IPS-NIHi7 (cell line): ENCODE measurements at regions not wholly inside any gene's neighbourhood (a gene's known extent, or its start where the extent isn't known, plus 50 kb on each side); places are given as distances from the start of the nearest gene placed in this dataset.
"Not testable (repeated sequence)": the region's sequence is repeated elsewhere in the genome, so short reads cannot be mapped to it uniquely, and the experiment has no call there.

Experiments used
- DNase-seq: peaks from one replicate; pipeline ENCODE4 v3.0.0; 2012; ENCODE audit warnings: mixed read lengths; ENCODE audit errors: extremely low spot score

DNA sequence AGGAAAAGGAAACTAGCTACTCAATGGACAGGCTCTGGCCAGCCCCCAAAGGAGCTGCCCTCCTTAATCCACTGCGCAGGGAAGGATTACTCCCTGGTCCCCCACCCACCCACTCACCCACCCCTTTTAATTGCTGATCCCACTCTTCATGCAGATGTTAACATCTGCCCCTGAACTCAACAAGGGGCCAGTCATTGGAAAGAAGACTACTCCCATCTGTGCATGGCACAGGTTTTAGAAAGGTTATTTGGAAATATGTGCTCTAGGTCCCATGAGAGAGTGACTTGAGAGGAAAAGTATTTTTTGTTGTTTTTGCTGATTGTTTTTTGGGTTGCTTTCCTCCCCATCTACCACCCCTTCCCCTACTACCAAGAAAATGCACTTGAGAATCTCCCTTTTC is 94.4 kb upstream of the FGGY start:
- no peak for DNase-seq

- DNase-seq: no peak
These were observed 92.9 kb upstream of the FGGY start for GRCh38 chr1:59204001-59204400.

GRCh38 chr1:59206616-59207015 is 90.3 kb upstream of the FGGY start:
- not testable (repeated sequence) for DNase-seq

GRCh38 chr1:59210430-59210829 is 86.5 kb upstream of the FGGY start:
- DNase-seq: not testable (repeated sequence)

DNA sequence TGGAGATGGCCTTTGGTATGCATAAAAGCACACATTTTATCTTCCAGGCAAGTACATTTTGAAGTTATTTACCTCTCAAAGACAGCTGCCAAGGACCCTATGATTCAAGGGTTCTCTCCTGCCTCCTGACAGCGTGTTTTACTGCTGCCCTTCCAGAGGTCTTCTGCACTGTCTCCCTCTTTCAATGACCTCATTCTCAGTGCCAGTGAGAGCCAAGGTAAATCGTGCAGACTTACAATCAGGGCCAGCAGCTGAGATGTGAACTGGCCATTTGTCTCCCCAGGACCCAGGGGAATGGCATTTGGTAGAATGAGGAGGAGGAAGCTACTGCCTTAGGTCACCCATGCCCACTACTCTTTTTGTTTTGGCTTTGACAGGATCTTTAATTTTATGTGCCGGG is 84.2 kb upstream of the FGGY start:
- DNase-seq: no peak

DNA sequence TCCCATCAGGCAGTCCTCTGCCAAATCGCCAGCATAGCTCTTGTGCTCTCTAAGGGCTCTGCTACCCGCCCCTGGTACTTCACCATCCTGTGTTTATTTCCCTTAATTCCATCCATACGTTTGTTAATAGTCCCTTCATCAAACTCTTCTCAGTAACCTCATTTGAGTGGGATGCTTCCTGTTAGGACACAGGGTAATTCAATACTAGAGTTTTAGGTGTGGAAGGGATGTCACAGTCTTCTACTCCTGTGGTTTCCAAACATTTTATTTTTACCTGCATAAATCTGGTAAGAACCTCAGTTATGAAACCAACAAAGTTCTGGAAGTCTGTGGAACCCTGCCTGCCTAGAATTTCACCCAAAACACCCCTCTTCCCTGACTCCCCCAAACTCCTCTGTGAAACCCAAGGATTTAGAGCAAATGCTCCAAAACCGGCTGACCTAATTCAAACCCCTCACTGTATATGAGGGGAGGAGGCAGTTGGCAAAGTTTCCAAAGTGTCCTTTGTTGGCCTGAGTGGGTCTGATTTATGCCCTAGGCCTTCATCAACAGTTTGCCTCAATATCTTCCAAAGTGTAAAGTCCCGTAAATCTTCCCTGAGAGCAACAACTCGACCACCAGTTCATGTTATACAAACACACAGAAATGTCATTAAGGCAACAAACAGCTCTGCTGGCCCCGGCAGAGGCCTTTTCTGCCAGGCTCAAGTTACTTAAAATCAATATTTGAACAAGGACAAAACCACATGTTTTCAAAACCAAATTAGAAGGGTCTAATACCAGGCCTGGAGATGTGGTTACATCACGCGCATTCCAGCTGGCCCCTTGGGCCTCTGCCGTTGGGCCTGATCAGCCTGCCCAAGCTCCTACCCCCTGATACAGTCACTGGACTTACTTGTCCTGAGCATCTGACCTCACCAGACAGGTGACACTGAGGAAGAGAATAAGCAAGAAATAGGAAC is 82.4 kb upstream of the FGGY start:
- DNase-seq: no peak

- no peak for DNase-seq
These were observed 81.1 kb upstream of the FGGY start for GRCh38 chr1:59215766-59216291.

- not testable (repeated sequence) for DNase-seq
These were observed 79.5 kb upstream of the FGGY start for GRCh38 chr1:59217439-59217838.

DNA sequence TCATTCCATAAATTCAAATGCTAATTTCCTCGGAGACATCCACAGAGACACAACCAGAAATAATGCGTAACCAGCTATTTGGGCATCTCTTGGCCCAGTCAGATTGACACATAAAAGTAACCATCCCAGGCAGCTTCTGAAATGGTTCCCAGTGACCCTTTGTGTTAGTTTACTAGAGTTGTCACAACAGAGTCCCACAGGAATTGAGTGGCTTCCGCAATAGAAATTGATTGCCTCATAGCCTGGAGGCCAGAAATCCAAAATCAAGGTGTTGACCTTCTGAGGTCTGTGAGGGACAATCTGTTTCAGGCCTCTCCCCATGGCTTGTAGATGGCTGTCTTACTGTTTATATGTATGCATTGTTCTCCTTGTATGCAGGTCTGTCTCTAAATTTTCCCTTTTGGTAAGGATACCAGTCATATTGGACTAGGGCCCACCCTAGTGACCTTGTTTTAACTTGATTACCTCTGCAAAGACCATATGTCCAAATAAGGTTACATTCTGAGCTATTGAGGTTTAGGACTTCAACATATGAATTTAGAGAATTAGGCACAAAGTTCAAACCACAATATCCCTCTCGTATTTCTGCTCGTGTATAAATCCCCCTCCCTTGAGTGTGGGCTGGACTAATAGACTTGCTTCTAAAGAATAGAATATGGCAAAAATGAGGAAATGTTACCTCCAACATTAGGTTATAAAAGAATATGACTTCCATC is 78.2 kb upstream of the FGGY start:
- no peak for DNase-seq

- DNase-seq: no peak
These were observed 77.0 kb upstream of the FGGY start for GRCh38 chr1:59219916-59220315.

- no peak for DNase-seq
These were observed 76.5 kb upstream of the FGGY start for GRCh38 chr1:59220356-59220755.

GRCh38 chr1:59223198-59223597 is 73.7 kb upstream of the FGGY start:
- no peak for DNase-seq

DNA sequence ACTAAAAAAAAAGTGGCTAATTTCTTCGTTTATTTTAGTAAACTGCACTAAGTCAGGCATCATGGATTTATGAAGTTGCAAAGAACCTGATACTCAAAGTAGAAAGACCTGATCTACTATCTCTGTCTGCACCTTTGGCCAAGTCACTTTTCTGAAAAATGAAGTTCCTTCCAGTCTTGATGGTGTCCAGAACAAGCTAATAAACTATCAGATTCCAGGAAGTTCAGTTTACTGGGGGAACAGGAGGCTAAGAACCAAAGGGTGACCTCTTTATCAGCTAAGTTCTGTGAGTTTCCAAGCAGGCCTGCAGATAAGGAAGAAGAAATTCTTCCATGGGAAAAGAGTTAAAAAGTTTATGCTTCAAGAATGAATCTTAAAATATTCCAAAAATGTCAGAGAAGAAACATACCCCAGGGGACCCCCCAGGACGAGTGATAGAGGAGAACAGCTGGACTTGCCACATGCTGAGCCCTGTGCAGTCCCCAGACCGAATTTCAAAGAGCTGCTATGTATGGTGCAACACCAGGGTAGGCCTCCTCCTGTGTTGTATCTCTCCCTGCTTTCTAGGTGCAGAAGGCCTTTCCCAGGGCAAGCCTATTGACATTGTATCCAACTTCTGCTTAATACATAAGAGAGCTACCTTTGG is 72.8 kb upstream of the FGGY start:
- DNase-seq: no peak

DNA sequence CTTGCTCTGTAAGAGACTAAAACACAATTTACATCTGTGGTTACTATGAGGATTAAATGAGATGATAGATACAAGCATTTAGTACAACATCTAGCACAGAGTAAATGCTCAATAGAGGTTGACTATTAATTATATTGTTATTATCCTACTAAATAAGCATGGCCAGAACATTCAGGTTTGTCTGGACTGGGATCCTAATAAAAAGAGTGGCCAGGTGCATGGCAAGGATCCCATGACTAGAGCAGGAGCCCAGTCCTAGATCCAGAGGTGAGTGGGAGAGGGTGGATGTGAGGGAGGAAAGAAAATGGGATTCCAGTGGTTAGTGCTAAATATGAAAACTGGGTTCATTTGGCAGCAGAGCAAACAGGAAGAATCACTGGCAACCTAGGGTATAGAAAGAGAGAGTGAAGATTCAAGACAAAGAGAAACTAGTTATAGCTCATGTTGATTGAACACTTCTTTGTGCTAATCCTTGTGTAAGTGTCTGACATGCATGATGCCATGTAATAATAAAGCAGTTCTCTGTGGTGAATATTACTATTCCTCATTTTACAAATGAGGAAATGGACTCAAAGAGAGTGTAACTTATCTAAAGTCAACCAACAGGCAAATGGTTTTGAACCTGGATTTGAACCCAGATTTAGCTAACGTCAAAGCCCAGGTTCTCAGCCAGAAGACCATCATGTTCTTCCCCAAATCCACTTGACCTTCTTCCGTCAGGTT is 71.1 kb upstream of the FGGY start:
- DNase-seq: no peak

GRCh38 chr1:59229138-59229537 is 67.8 kb upstream of the FGGY start:
- DNase-seq: no peak

DNA sequence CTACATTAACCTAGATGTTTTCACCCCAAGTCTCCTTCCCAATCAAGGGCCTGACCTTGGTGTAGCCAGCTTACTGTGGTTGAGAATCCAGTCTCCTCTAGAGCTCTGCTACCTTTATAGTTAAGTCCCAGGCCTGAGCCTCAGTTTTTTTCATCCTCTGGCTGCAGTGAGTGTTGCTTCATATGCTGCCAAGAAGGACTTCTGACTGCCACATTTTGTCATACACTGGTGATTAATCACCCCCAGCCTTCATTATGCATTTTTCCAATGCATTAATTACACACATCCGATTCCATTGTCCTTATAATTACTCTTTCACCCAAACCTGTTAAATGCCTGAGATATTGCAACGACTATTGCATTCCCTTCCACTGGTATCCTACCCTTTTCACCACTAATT is 66.3 kb upstream of the FGGY start:
- no peak for DNase-seq

GRCh38 chr1:59232216-59232615 is 64.7 kb upstream of the FGGY start:
- no peak for DNase-seq

GRCh38 chr1:59233444-59233843 is 63.5 kb upstream of the FGGY start:
- no peak for DNase-seq

DNA sequence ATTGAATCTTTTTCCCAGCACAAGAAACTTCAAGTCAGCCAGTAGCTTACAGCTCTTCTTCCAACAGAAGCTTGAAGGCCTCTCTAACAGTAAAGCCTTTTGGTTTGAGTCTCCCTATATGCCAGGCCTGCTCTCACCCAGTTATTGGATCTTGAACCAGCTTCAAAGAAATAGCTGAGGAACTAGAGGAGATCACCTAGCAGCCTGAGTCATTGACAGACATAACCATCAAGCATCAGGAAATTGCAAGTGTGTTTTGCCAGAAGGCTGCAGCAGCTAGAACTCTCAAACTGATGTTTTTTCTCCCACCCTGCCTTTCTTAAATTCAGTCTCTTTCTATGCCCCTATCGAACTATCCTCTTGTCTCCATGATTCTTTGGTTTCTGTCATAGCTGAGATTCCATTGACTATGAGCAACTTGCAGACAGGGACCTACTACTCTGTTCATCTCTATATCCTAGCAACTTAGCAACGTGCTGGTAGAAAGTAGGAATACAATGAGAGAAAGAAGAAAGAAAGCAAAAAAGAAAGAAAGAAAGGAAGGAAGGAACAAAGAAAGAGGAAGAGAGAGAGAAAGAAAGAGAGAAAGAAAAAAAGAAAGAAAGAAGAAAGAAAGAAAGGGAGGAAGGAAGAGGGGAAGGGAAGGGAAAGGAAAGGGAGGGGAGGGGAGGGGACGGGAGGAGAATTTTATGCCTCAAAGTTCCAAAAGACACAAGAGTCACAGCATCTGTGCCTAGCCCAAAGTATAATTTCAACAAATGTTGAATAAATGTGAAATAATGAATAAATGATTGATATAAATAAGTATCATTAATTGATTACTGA is 60.0 kb upstream of the FGGY start:
- DNase-seq: no peak

- DNase-seq: no peak
These were observed 59.0 kb upstream of the FGGY start for GRCh38 chr1:59237900-59238299.
